GM18858 (cell line): ENCODE measurements at regions not wholly inside any gene's neighbourhood (a gene's known extent, or its start where the extent isn't known, plus 50 kb on each side); places are given as distances from the start of the nearest gene placed in this dataset.

Experiments used
- ATAC-seq: cut with Tn5 transposase; IDR thresholded peaks from one replicate; pipeline ENCODE4 v1.9.1; 2021; ENCODE audit not compliant: unreplicated experiment

- no peak for ATAC-seq
These were observed 118.5 kb upstream of the MAP1B start for GRCh38 chr5:71988808-71989207.

DNA sequence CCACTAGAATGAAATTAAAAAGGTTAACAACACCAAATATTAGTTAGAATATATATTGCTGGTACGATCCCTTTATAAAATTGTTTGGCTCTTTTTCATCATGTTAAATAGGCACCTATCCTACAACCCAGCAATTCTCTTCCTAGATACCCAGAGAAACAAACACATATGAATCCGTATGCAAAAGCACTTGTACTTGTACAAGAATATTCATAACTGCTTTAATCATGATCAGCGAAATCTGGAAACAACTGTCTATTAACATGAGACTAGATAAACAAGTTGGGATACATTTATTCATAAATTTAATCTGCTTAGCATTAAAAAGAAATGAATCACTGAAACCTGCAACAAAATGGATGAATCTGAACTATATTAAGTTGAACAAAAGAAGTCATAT, 113.7 kb upstream of the MAP1B start:
- no peak for ATAC-seq

- no peak for ATAC-seq
These were observed 110.5 kb upstream of the MAP1B start for GRCh38 chr5:71996789-71997188.

GRCh38 chr5:71998746-71999145, 108.5 kb upstream of the MAP1B start:
- no peak for ATAC-seq

- no peak for ATAC-seq
These were observed 106.6 kb upstream of the MAP1B start for GRCh38 chr5:72000707-72001106.

DNA sequence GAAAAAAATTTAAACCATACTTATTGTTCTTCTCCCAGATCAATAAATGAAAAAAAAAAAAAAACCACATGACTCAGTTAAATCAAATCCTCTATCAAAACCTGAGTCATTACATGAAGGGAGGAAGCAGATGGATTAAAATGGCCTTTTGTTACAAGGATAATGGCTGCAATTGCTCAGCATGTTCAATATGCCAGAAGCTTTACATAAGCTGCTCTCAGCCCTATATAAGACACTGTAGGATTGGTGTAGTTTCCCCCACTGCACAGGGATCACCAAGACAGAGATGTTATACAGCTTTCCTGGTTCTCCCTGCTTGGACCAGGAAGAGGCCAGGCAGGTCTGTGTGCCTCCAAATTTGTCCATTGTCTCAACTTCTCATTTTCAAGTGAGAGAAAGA, 101.6 kb upstream of the MAP1B start:
- ATAC-seq = no peak

- ATAC-seq = no peak
These were observed 100.9 kb upstream of the MAP1B start for GRCh38 chr5:72006361-72006760.

GRCh38 chr5:72007336-72008111, 99.8 kb upstream of the MAP1B start:
- ATAC-seq = no peak

GRCh38 chr5:72009280-72009679, 98.0 kb upstream of the MAP1B start:
- ATAC-seq = no peak

- no peak for ATAC-seq
These were observed 96.8 kb upstream of the MAP1B start for GRCh38 chr5:72010430-72010829.

GRCh38 chr5:72012906-72013305, 94.4 kb upstream of the MAP1B start:
- no peak for ATAC-seq

- no peak for ATAC-seq
These were observed 93.3 kb upstream of the MAP1B start for GRCh38 chr5:72013766-72014624.

- ATAC-seq = no peak
These were observed 92.1 kb upstream of the MAP1B start for GRCh38 chr5:72015103-72015548.

DNA sequence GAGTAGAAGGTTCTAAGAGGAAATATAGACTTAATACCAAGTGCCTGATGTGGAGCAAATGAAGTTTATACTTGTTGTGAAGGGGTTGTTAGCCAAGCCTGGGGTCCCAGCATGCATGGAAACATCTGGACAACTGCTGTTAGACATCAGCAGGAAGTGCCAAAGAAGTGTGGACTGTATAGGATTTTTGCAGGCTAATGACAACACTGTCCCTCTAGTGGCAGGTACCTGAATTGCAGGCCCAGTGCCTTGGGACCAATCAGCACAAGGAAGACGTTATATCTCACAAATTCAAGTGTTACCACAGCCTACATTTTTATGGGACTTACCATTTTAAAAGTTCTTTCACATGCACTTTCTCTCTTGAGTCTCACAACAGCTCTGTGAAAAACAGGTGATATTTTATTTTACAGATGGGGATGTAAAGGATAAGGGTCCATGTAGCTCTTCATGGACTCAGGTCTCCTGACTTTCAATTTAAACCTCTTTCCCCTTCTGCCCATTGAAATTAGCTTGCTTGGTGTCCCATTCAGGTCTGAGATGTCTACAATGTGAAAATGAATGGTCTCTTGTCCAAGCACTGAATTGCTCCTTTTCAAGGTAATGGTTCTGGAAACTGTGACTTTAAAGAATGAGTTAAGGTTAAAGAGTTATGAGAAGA, 89.0 kb upstream of the MAP1B start:
- no peak for ATAC-seq

GRCh38 chr5:72020161-72020983, 86.9 kb upstream of the MAP1B start:
- no peak for ATAC-seq

DNA sequence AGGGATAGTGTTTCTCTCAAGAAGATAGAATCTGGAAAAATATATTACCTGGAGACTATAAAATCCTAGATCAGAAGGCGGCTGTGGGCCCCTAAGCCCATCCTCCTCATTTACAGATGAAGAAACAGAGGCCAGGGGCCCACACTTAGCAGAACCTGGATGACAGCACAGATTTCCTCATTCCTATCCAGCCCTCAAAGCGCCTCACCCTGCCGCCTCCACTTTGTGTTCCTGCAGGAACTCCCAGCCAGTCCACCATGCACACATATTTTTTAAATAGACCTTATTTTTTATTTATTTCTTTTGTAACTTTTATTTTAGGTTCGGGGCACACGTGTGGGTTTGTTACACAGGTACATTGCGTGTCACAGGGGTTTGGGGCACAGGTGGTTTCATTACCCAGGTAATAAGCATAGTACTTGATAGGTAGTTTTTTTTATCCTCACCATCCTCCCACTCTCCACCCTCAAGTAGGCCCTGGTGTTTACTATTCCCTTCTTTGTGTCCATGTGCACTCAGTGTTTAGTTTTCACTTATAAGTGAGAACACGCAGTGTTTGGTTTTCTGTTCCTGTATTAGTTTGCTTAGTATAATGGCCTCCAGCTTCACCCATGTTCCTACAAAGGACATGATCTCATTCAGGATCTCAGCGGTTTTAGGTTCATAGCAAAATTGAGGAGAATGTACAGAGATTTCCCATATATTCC, 85.5 kb upstream of the MAP1B start:
- no peak for ATAC-seq

- no peak for ATAC-seq
These were observed 78.9 kb upstream of the MAP1B start for GRCh38 chr5:72028382-72028781.

DNA sequence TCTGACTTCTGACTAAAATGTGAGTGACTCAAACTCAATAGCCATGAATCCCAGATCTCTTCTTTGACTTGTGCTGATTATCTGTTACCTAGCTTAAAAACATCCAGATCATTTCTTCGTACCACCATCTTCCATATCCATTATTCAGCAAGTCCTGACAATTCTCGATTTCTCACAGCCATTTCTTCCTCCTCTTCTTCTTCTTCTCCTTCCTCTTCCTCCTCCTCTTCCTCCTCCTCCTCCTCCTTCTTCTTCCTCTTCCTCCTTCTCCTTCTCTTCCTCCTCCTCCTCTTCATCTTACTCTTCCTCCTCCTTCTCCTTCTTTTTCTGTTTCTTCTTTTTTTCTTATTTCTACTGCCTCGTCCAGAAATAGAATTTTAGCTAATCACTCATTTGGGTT, 77.0 kb upstream of the MAP1B start:
- no peak for ATAC-seq

- no peak for ATAC-seq
These were observed 74.5 kb upstream of the MAP1B start for GRCh38 chr5:72032788-72033187.

- ATAC-seq = no peak
These were observed 72.5 kb upstream of the MAP1B start for GRCh38 chr5:72034770-72035169.
